ENCODE measurements at regions not wholly inside any gene's neighbourhood (a gene's known extent, or its start where the extent isn't known, plus 50 kb on each side); places are given as distances from the start of the nearest gene placed in this dataset.

DNA sequence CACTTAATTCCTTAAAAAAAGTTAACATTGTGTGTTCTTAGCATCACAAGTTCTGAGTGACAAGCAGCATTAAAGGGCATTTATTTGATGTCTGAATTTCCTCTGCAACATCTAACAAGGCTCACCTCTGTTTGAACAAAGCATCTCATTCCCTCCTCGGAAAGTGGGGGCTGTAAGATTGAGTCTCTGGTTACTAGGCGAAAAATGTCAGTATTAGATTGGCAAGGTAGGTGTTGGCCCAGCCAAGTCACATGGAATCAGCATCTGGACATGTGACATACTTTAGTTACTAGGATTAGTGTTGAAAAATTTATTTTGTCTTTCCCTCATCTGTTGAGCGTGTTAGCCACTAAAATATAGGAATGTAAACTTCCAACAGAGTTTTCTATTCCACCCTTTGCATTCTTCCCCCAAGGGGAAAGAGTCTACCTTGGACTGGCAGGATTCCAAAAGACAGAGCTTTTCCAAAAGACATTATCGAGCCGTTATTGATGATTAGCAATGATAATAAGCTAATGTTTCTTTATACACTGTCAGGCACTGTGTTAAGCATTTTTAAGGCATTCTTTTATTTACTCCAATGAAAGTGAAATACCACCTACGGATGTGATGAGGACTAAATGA lies 194.9 kb upstream of the BTG1 start:
- H3K9me3 ChIP-seq (ENCODE audit: control extremely low read depth in 1 of 5, control insufficient read depth in 4 of 5, insufficient read depth in 2 of 5, low read depth in 1 of 5, low read length in 4 of 5), result peaks cover 0 to 5% (median 0%) of the 10 kb centered on the region in 5 experiments
- no peaks in the 10 kb centered on the region for H3K27me3 ChIP-seq (replicated peaks in 2 of 5; ENCODE audit: control insufficient read depth in 4 of 5, insufficient read depth in 5 of 5, low read length in 4 of 5)
- H3K27ac ChIP-seq (ENCODE audit: insufficient read depth in 1 of 2, low read depth in 1 of 2, low read length in 2 of 2, poor library complexity in 1 of 2, severe bottlenecking in 2 of 2), result peak overlapping the region in 1 of 2 experiments; percentile 62
- DNase-seq, result peak in 1 of 3 donors; percentile 17
- H3K36me3 ChIP-seq (ENCODE audit: control insufficient read depth in 4 of 4, insufficient read depth in 4 of 4, low read length in 3 of 4), result no peaks in the 10 kb centered on the region
- ChIA-PET CTCF (interaction anchor here (0.6 to 1.3 kb wide), 3 partner anchors 16 to 195 kb away, joined by 3 read pairs; partner anchors contain the start of gene BTG1), POLR2A (no interaction called here)
- WGBS (ENCODE audit: insufficient coverage), result 87% methylated on average over 5 of the region's 6 CpGs
- peaks cover 5 to 18% (median 10%) of the 10 kb centered on the region in 4 experiments for H3K4me1 ChIP-seq (ENCODE audit: control extremely low read depth in 1 of 4, control insufficient read depth in 4 of 4, insufficient read depth in 4 of 4, low read length in 3 of 4)
- peak overlapping the region in 1 of 7 experiments; percentile 73 for H3K4me3 ChIP-seq (ENCODE audit: control insufficient read depth in 1 of 7, extremely low read depth in 1 of 7, insufficient read depth in 4 of 7, low read depth in 2 of 7, low read length in 6 of 7)

GRCh38 chr12:92340003-92340402 lies 194.4 kb upstream of the BTG1 start:
- H3K27me3 ChIP-seq (replicated peaks in 2 of 5; ENCODE audit: control insufficient read depth in 4 of 5, insufficient read depth in 5 of 5, low read length in 4 of 5), result no peaks in the 10 kb centered on the region
- peaks cover 0 to 1% (median 0%) of the 10 kb centered on the region in 5 experiments for H3K9me3 ChIP-seq (ENCODE audit: control extremely low read depth in 1 of 5, control insufficient read depth in 4 of 5, insufficient read depth in 2 of 5, low read depth in 1 of 5, low read length in 4 of 5)
- CTCF ChIA-PET, result no interaction called here
- peaks cover 5 to 18% (median 10%) of the 10 kb centered on the region in 4 experiments for H3K4me1 ChIP-seq (ENCODE audit: control extremely low read depth in 1 of 4, control insufficient read depth in 4 of 4, insufficient read depth in 4 of 4, low read length in 3 of 4)
- H3K27ac ChIP-seq (ENCODE audit: insufficient read depth in 1 of 2, low read depth in 1 of 2, low read length in 2 of 2, poor library complexity in 1 of 2, severe bottlenecking in 2 of 2), result no peak overlapping the region
- H3K4me3 ChIP-seq (ENCODE audit: control insufficient read depth in 1 of 7, extremely low read depth in 1 of 7, insufficient read depth in 4 of 7, low read depth in 2 of 7, low read length in 6 of 7), result no peak overlapping the region
- POLR2A ChIA-PET, result no interaction called here
- 100% methylated on average over 1 of the region's 1 CpG for WGBS (ENCODE audit: insufficient coverage)
- no peaks in the 10 kb centered on the region for H3K36me3 ChIP-seq (ENCODE audit: control insufficient read depth in 4 of 4, insufficient read depth in 4 of 4, low read length in 3 of 4)
- DNase-seq, result no peak

DNA sequence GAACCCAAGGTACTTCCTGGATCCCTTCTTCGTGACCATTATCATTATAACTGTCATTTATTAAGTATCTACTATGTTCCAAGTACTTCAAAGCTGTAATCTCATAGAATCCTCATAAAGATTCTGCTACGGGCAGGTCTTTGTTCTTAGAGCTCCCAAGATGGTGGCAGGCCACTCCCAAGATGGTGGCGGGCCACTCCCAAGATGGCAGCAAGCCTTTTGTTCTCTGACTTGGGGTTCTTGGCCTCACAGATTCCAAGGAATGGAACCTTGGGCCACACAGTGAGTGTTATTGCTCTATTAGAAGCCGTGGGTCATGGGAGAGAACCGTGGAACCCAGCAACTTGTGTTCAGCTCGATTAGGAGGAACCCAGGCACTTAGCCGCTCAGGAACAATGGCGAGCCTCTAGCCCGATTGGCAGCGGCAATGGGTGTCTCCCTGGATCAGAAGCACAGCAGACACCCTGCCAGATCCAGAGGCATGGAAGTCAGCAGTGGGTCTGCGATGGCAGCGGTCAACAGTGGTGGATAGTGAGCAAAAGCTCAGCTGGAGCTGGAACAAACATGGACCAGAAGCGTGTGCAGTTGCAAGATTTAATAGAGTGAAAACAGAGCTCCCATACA lies 193.7 kb upstream of the BTG1 start:
- WGBS (ENCODE audit: insufficient coverage), result 99% methylated on average over 13 of the region's 13 CpGs
- H3K27me3 ChIP-seq (replicated peaks in 2 of 5; ENCODE audit: control insufficient read depth in 4 of 5, insufficient read depth in 5 of 5, low read length in 4 of 5), result no peaks in the 10 kb centered on the region
- CTCF ChIA-PET, result no interaction called here

GRCh38 chr12:92338671-92339070 lies 193.0 kb upstream of the BTG1 start:
- Histone ChIP-seq H3K36me3 (ENCODE audit: control insufficient read depth in 4 of 4, insufficient read depth in 4 of 4, low read length in 3 of 4) (no peaks in the 10 kb centered on the region), H3K27me3 (replicated peaks in 2 of 5; ENCODE audit: control insufficient read depth in 4 of 5, insufficient read depth in 5 of 5, low read length in 4 of 5) (no peaks in the 10 kb centered on the region), H3K9me3 (ENCODE audit: control extremely low read depth in 1 of 5, control insufficient read depth in 4 of 5, insufficient read depth in 2 of 5, low read depth in 1 of 5, low read length in 4 of 5) (no peaks in the 10 kb centered on the region), H3K4me1 (ENCODE audit: control extremely low read depth in 1 of 4, control insufficient read depth in 4 of 4, insufficient read depth in 4 of 4, low read length in 3 of 4) (peaks cover 5 to 18% (median 12%) of the 10 kb centered on the region in 4 experiments), H3K4me3 (ENCODE audit: control insufficient read depth in 1 of 7, extremely low read depth in 1 of 7, insufficient read depth in 4 of 7, low read depth in 2 of 7, low read length in 6 of 7) (no peak overlapping the region), H3K27ac (ENCODE audit: insufficient read depth in 1 of 2, low read depth in 1 of 2, low read length in 2 of 2, poor library complexity in 1 of 2, severe bottlenecking in 2 of 2) (no peak overlapping the region)
- POLR2A ChIA-PET, result no interaction called here
- WGBS (ENCODE audit: insufficient coverage), result 80% methylated on average over 1 of the region's 1 CpG
- no peak for DNase-seq
- CTCF ChIA-PET, result no interaction called here

More for the DNA sequence above, 193.7 kb upstream of the BTG1 start:
- Histone ChIP-seq H3K4me1 (ENCODE audit: control extremely low read depth in 1 of 4, control insufficient read depth in 4 of 4, insufficient read depth in 4 of 4, low read length in 3 of 4) (peaks cover 5 to 18% (median 10%) of the 10 kb centered on the region in 4 experiments), H3K27ac (ENCODE audit: insufficient read depth in 1 of 2, low read depth in 1 of 2, low read length in 2 of 2, poor library complexity in 1 of 2, severe bottlenecking in 2 of 2) (no peak overlapping the region), H3K4me3 (ENCODE audit: control insufficient read depth in 1 of 7, extremely low read depth in 1 of 7, insufficient read depth in 4 of 7, low read depth in 2 of 7, low read length in 6 of 7) (no peak overlapping the region), H3K9me3 (ENCODE audit: control extremely low read depth in 1 of 5, control insufficient read depth in 4 of 5, insufficient read depth in 2 of 5, low read depth in 1 of 5, low read length in 4 of 5) (no peaks in the 10 kb centered on the region), H3K36me3 (ENCODE audit: control insufficient read depth in 4 of 4, insufficient read depth in 4 of 4, low read length in 3 of 4) (no peaks in the 10 kb centered on the region)
- POLR2A ChIA-PET, result no interaction called here
- DNase-seq, result no peak

GRCh38 chr12:92338102-92338501 lies 192.5 kb upstream of the BTG1 start:
- H3K36me3 ChIP-seq (ENCODE audit: control insufficient read depth in 4 of 4, insufficient read depth in 4 of 4, low read length in 3 of 4), result no peaks in the 10 kb centered on the region

DNA sequence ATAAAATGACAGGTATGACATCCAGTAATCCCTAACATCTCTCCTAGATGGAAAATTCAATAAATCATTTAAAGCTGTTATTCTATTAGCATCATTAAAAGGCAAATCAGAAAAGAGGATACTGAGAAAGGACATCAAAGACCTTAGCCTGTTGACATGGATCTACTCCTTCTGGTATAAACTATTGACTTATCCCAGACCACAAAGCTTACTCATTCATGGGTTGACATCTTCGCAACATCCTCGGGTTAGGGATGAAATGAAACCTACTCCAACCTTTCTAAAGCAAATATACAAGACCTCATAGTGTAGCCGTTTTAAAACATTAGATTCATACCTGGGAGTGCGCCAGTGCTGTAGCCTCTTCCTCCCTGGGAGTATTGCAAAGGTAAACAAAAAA lies 191.5 kb upstream of the BTG1 start:
- CTCF ChIA-PET, result interaction anchor here (0.9 to 1.6 kb wide), 2 partner anchors 28 to 135 kb away, joined by 3 read pairs; no protein-coding TSS in a partner anchor
- WGBS (ENCODE audit: insufficient coverage), result 100% methylated on average over 4 of the region's 4 CpGs
- POLR2A ChIA-PET, result no interaction called here

More at GRCh38 chr12:92338102-92338501, 192.5 kb upstream of the BTG1 start:
- no peak overlapping the region for H3K4me3 ChIP-seq (ENCODE audit: control insufficient read depth in 1 of 7, extremely low read depth in 1 of 7, insufficient read depth in 4 of 7, low read depth in 2 of 7, low read length in 6 of 7)
- no CpG with 5 or more reads among the region's 2 CpGs for WGBS (ENCODE audit: insufficient coverage)
- POLR2A ChIA-PET, result no interaction called here
- H3K27ac ChIP-seq (ENCODE audit: insufficient read depth in 1 of 2, low read depth in 1 of 2, low read length in 2 of 2, poor library complexity in 1 of 2, severe bottlenecking in 2 of 2), result no peak overlapping the region
- CTCF ChIA-PET, result interaction anchor here (1.6 kb wide), 1 partner anchor 136 kb away, joined by 3 read pairs; no protein-coding TSS in a partner anchor
- no peak for DNase-seq
- H3K27me3 ChIP-seq (replicated peaks in 2 of 5; ENCODE audit: control insufficient read depth in 4 of 5, insufficient read depth in 5 of 5, low read length in 4 of 5), result no peaks in the 10 kb centered on the region
- H3K9me3 ChIP-seq (ENCODE audit: control extremely low read depth in 1 of 5, control insufficient read depth in 4 of 5, insufficient read depth in 2 of 5, low read depth in 1 of 5, low read length in 4 of 5), result no peaks in the 10 kb centered on the region
- H3K4me1 ChIP-seq (ENCODE audit: control extremely low read depth in 1 of 4, control insufficient read depth in 4 of 4, insufficient read depth in 4 of 4, low read length in 3 of 4), result peaks cover 5 to 18% (median 15%) of the 10 kb centered on the region in 4 experiments

GRCh38 chr12:92336641-92337040 lies 191.0 kb upstream of the BTG1 start:
- POLR2A ChIA-PET, result no interaction called here

More for the DNA sequence above, 191.5 kb upstream of the BTG1 start:
- Histone ChIP-seq H3K4me1 (ENCODE audit: control extremely low read depth in 1 of 4, control insufficient read depth in 4 of 4, insufficient read depth in 4 of 4, low read length in 3 of 4) (peaks cover 5 to 20% (median 15%) of the 10 kb centered on the region in 4 experiments), H3K27me3 (replicated peaks in 2 of 5; ENCODE audit: control insufficient read depth in 4 of 5, insufficient read depth in 5 of 5, low read length in 4 of 5) (no peaks in the 10 kb centered on the region), H3K36me3 (ENCODE audit: control insufficient read depth in 4 of 4, insufficient read depth in 4 of 4, low read length in 3 of 4) (no peaks in the 10 kb centered on the region), H3K9me3 (ENCODE audit: control extremely low read depth in 1 of 5, control insufficient read depth in 4 of 5, insufficient read depth in 2 of 5, low read depth in 1 of 5, low read length in 4 of 5) (no peaks in the 10 kb centered on the region), H3K4me3 (ENCODE audit: control insufficient read depth in 1 of 7, extremely low read depth in 1 of 7, insufficient read depth in 4 of 7, low read depth in 2 of 7, low read length in 6 of 7) (no peak overlapping the region), H3K27ac (ENCODE audit: insufficient read depth in 1 of 2, low read depth in 1 of 2, low read length in 2 of 2, poor library complexity in 1 of 2, severe bottlenecking in 2 of 2) (no peak overlapping the region)
- DNase-seq, result no peak

More at GRCh38 chr12:92336641-92337040, 191.0 kb upstream of the BTG1 start:
- WGBS (ENCODE audit: insufficient coverage), result no CpG with 5 or more reads among the region's 2 CpGs
- DNase-seq, result no peak
- H3K4me1 ChIP-seq (ENCODE audit: control extremely low read depth in 1 of 4, control insufficient read depth in 4 of 4, insufficient read depth in 4 of 4, low read length in 3 of 4), result peaks cover 5 to 17% (median 13%) of the 10 kb centered on the region in 4 experiments
- H3K4me3 ChIP-seq (ENCODE audit: control insufficient read depth in 1 of 7, extremely low read depth in 1 of 7, insufficient read depth in 4 of 7, low read depth in 2 of 7, low read length in 6 of 7), result no peak overlapping the region
- no peak overlapping the region for H3K27ac ChIP-seq (ENCODE audit: insufficient read depth in 1 of 2, low read depth in 1 of 2, low read length in 2 of 2, poor library complexity in 1 of 2, severe bottlenecking in 2 of 2)
- H3K9me3 ChIP-seq (ENCODE audit: control extremely low read depth in 1 of 5, control insufficient read depth in 4 of 5, insufficient read depth in 2 of 5, low read depth in 1 of 5, low read length in 4 of 5), result no peaks in the 10 kb centered on the region
- H3K36me3 ChIP-seq (ENCODE audit: control insufficient read depth in 4 of 4, insufficient read depth in 4 of 4, low read length in 3 of 4), result no peaks in the 10 kb centered on the region
- CTCF ChIA-PET, result interaction anchor here (0.9 to 1.6 kb wide), 2 partner anchors 29 to 134 kb away, joined by 3 read pairs; no protein-coding TSS in a partner anchor
- no peaks in the 10 kb centered on the region for H3K27me3 ChIP-seq (replicated peaks in 2 of 5; ENCODE audit: control insufficient read depth in 4 of 5, insufficient read depth in 5 of 5, low read length in 4 of 5)
